GM12878 (cell line): ENCODE measurements at regions not wholly inside any gene's neighbourhood (a gene's known extent, or its start where the extent isn't known, plus 50 kb on each side); places are given as distances from the start of the nearest gene placed in this dataset.

Experiments used
- ATAC-seq: fragments of 200-7000 bp; cut with Tn5 transposase; 3 replicates; pipeline ENCODE4 v1.9.1; 2020; ENCODE audit warnings: mild to moderate bottlenecking, moderate library complexity
- BruUV-seq: library from RNA; stranded (reverse); fragments of 400-500 nt; replicated peaks from 2 replicates; lab custom pipeline; 2021; lab: Mats Ljungman, UMichigan
- CTCF ChIA-PET: fragments of 300-600 bp; sonication (Branson Sonifier 250); formaldehyde crosslinking; extraction: SDS; loops from one replicate; lab custom pipeline; 2021; ENCODE audit warnings: inconsistent platforms; lab: Yijun Ruan, JAX
- POLR2A ChIA-PET: fragments of 350-600 bp; formaldehyde crosslinking; extraction: SDS; loops from one replicate; lab custom pipeline; 2021; ENCODE audit warnings: inconsistent platforms; lab: Charles Lee
- RAD21 ChIA-PET: fragments of 300-600 bp; sonication (Branson Sonifier 250); formaldehyde crosslinking; loops from one replicate; lab custom pipeline; 2023; ENCODE audit warnings: antibody characterized with exemption; ENCODE audit not compliant: unreplicated experiment; lab: Charles Lee
- SMC1A ChIA-PET: fragments of 300-600 bp; sonication (Branson Sonifier 250); formaldehyde crosslinking; loops from one replicate; lab custom pipeline; 2023; ENCODE audit not compliant: unreplicated experiment, uncharacterized antibody; lab: Charles Lee
- DNase-seq: peaks from one replicate; pipeline ENCODE4 v3.0.0-alpha.2; 2011; ENCODE audit warnings: low read depth, low spot score
- FAIRE-seq: peaks from 3 replicates; lab custom pipeline; 2011; peaks lifted over from hg19 to GRCh38; lab: Jason Lieb, UNC
- H2AFZ ChIP-seq: 2 replicates; pipeline ENCODE4 v1.6.0; 2011; ENCODE audit warnings: low read depth, low read length, control low read depth; ENCODE audit not compliant: control insufficient read depth
- H3K27ac ChIP-seq: 2 replicates; pipeline ENCODE4 v1.5.1; 2011; ENCODE audit warnings: control low read depth; ENCODE audit not compliant: control insufficient read depth, insufficient read depth
- H3K27me3 ChIP-seq, 2 experiments: replicated peaks in 1 of 2; 2 replicates each; pipeline versions ENCODE4 v1.6.0 to v1.6.1; 2011; ENCODE audit warnings: low read length in 1 of 2; ENCODE audit not compliant: control insufficient read depth in 2 of 2, insufficient read depth in 2 of 2
- H3K36me3 ChIP-seq, 2 experiments: 2 replicates each; pipeline ENCODE4 v1.5.1; 2011; ENCODE audit warnings: low read length in 1 of 2; ENCODE audit not compliant: control insufficient read depth in 2 of 2, insufficient read depth in 2 of 2
- H3K4me1 ChIP-seq: 2 replicates; pipeline ENCODE4 v1.6.1; 2011; ENCODE audit warnings: mild to moderate bottlenecking, low read length, moderate library complexity, mixed read lengths; ENCODE audit not compliant: control insufficient read depth, insufficient read depth
- H3K4me2 ChIP-seq: 2 replicates; pipeline ENCODE4 v1.6.0; 2011; ENCODE audit warnings: control low read depth; ENCODE audit not compliant: control insufficient read depth, insufficient read depth
- H3K4me3 ChIP-seq: fragments of 200-600 bp; sonication (generic); 2 replicates; pipeline ENCODE4 v1.5.1; 2016
- H3K79me2 ChIP-seq: 2 replicates; pipeline ENCODE4 v1.6.0; 2011; ENCODE audit warnings: low read length; ENCODE audit not compliant: control insufficient read depth, insufficient read depth
- H3K9ac ChIP-seq: 2 replicates; pipeline ENCODE4 v1.8.0; 2011; ENCODE audit warnings: low read length, control low read depth, mixed read lengths; ENCODE audit not compliant: control insufficient read depth, insufficient read depth
- H3K9me3 ChIP-seq: replicated peaks from 3 replicates; pipeline ENCODE4 v1.5.1; 2011; ENCODE audit warnings: mild to moderate bottlenecking, low read length; ENCODE audit not compliant: control insufficient read depth, insufficient read depth
- H4K20me1 ChIP-seq: 2 replicates; pipeline ENCODE4 v1.6.0; 2011; ENCODE audit not compliant: control insufficient read depth, insufficient read depth
- CHD1 ChIP-seq: IDR thresholded peaks from 2 replicates; pipeline ENCODE4 v1.6.1; 2012; ENCODE audit warnings: low read depth, low read length, improper control_type of control experiment
- E2F4 ChIP-seq: IDR thresholded peaks from 2 replicates; pipeline ENCODE4 v1.6.1; 2012; ENCODE audit warnings: low read depth, low read length, improper control_type of control experiment
- GABPA ChIP-seq: IDR thresholded peaks from 2 replicates; pipeline ENCODE4 v1.6.1; 2014; ENCODE audit warnings: antibody characterized with exemption, low read depth, mild to moderate bottlenecking, inconsistent platforms
- IKZF2 ChIP-seq, 2 experiments: fragments of 450-650 bp; IDR thresholded peaks; 2 replicates each; pipeline ENCODE4 v1.6.1; 2017; ENCODE audit warnings: mild to moderate bottlenecking in 2 of 2, moderate library complexity in 2 of 2
- KAT2A ChIP-seq: conservative IDR thresholded peaks from 2 replicates; pipeline ENCODE4 v1.6.1; 2011; ENCODE audit warnings: low read depth, low read length; ENCODE audit not compliant: control insufficient read depth
- KLF5 ChIP-seq: fragments of 450-650 bp; IDR thresholded peaks from 2 replicates; pipeline ENCODE4 v1.6.1; 2014; ENCODE audit warnings: mild to moderate bottlenecking; ENCODE audit not compliant: partially characterized antibody
- MXI1 ChIP-seq: fragments of 150-350 bp; IDR thresholded peaks from 2 replicates; pipeline ENCODE4 v1.6.1; 2011; ENCODE audit warnings: low read depth, mild to moderate bottlenecking, inconsistent platforms, low read length, improper control_type of control experiment
- MYC ChIP-seq: IDR thresholded peaks from 2 replicates; pipeline ENCODE4 v1.6.1; 2011; ENCODE audit warnings: mild to moderate bottlenecking, low read length, moderate library complexity, inconsistent platforms; ENCODE audit not compliant: insufficient read depth, insufficient replicate concordance, insufficient read length, severe bottlenecking
- NFYA ChIP-seq: IDR thresholded peaks from 2 replicates; pipeline ENCODE4 v1.6.1; 2011; ENCODE audit warnings: low read depth, mild to moderate bottlenecking, low read length, improper control_type of control experiment, borderline replicate concordance
- PAX5 ChIP-seq: IDR thresholded peaks from 2 replicates; pipeline ENCODE4 v1.6.1; 2011; ENCODE audit warnings: low read depth, low read length, borderline replicate concordance
- PML ChIP-seq: IDR thresholded peaks from 2 replicates; pipeline ENCODE4 v1.6.1; 2012; ENCODE audit warnings: low read length, inconsistent platforms
- POLR2AphosphoS2 ChIP-seq: IDR thresholded peaks from 2 replicates; pipeline ENCODE4 v1.6.1; 2011; ENCODE audit warnings: low read depth, mild to moderate bottlenecking, low read length, improper control_type of control experiment, moderate library complexity
- SMAD1 ChIP-seq: fragments of 450-650 bp; IDR thresholded peaks from 2 replicates; pipeline ENCODE4 v1.6.1; 2018; ENCODE audit warnings: mild to moderate bottlenecking, low read depth; ENCODE audit not compliant: partially characterized antibody
- TAF1 ChIP-seq: IDR thresholded peaks from 2 replicates; pipeline ENCODE4 v1.6.1; 2011; ENCODE audit warnings: mild to moderate bottlenecking, low read depth, low read length, borderline replicate concordance
- TCF12 ChIP-seq: IDR thresholded peaks from 2 replicates; pipeline ENCODE4 v1.6.1; 2011; ENCODE audit warnings: low read depth, mild to moderate bottlenecking, low read length
- ZNF24 ChIP-seq: fragments of 450-650 bp; IDR thresholded peaks from 2 replicates; pipeline ENCODE4 v1.6.1; 2017; ENCODE audit warnings: antibody characterized with exemption, mild to moderate bottlenecking
- WGBS: methylation state at CpG from one replicate; pipeline ENCODE4 v1.1.6; 2016; ENCODE audit warnings: low lambda C conversion rate; ENCODE audit not compliant: insufficient replicate concordance, insufficient coverage; ENCODE audit errors: missing lambda C conversion rate; 5-methylcytosine and 5-hydroxymethylcytosine counted together
- in situ Hi-C: fragments of 300-500 bp; cut with MboI; formaldehyde crosslinking; loops from 9 replicates; pipeline ENCODE4 v1.14.3; 2018; ENCODE audit warnings: mixed read lengths
- intact Hi-C: fragments of 100-400 bp; cut with micrococcal nuclease; formaldehyde crosslinking; loops from one replicate; pipeline ENCODE4 v1.14.2; 2022; ENCODE audit not compliant: unreplicated experiment

- Histone ChIP-seq H3K9ac (no peak overlapping the region), H3K36me3 (no peaks in the 10 kb centered on the region), H4K20me1 (no peaks in the 10 kb centered on the region)
- RAD21 ChIA-PET, result no interaction called here
- no TSS peak for BruUV-seq
- POLR2A ChIA-PET, result interaction anchor here (0.7 kb wide), 1 partner anchor 800 kb away, joined by 4 read pairs; no protein-coding TSS in a partner anchor
- no peak for ATAC-seq
- TF ChIP-seq TAF1 (no peak), PAX5 (no peak), NFYA (no peak), MXI1 (no peak), E2F4 (no peak), PML (no peak), SMAD1 (no peak)
- TF ChIP-seq, all 136 proteins: peak for 0
- 50% methylated on average over 2 of the region's 2 CpGs for WGBS
- no peak overlapping the region for H2AFZ ChIP-seq
- H3K79me2 ChIP-seq, result no peaks in the 10 kb centered on the region
- H3K4me1 ChIP-seq, result no peaks in the 10 kb centered on the region
- ChIA-PET SMC1A (no interaction called here), CTCF (no interaction called here)
- in situ Hi-C loops (no loop called here), intact Hi-C loops (no loop called here)
- DNase-seq, result no peak
- no peak for FAIRE-seq
- H3K4me2 ChIP-seq, result no peak overlapping the region
- H3K9me3 ChIP-seq, result no peaks in the 10 kb centered on the region
- no peak overlapping the region for H3K27ac ChIP-seq
- H3K4me3 ChIP-seq, result no peak overlapping the region
- no peaks in the 10 kb centered on the region for H3K27me3 ChIP-seq
These were observed 242.7 kb downstream of the PPP1R2C start for GRCh38 chrX:42535233-42535632.

GRCh38 chrX:42533761-42534160 is 244.2 kb downstream of the PPP1R2C start:
- TF ChIP-seq CHD1, result no peak
- no peak for TF ChIP-seq TCF12
- TF ChIP-seq GABPA, result no peak
- TF ChIP-seq KLF5, result no peak
- TF ChIP-seq ZNF24, result no peak
- TF ChIP-seq POLR2AphosphoS2, result no peak
- no peak for TF ChIP-seq KAT2A
- TF ChIP-seq MYC, result no peak
- no peak for TF ChIP-seq IKZF2 (IDR thresholded peaks at IDR 0.05)
- no peaks in the 10 kb centered on the region for H3K79me2 ChIP-seq
- RAD21 ChIA-PET, result no interaction called here
- H3K4me1 ChIP-seq, result no peaks in the 10 kb centered on the region
- no peaks in the 10 kb centered on the region for H3K27me3 ChIP-seq
- CTCF ChIA-PET, result no interaction called here
- no peaks in the 10 kb centered on the region for H3K9me3 ChIP-seq
- intact Hi-C loops (no loop called here), in situ Hi-C loops (no loop called here)
- no peak overlapping the region for H3K9ac ChIP-seq
- SMC1A ChIA-PET, result interaction anchor here (1.0 kb wide), 1 partner anchor 9 kb away, joined by 4 read pairs; no protein-coding TSS in a partner anchor
- POLR2A ChIA-PET, result no interaction called here
- no peak overlapping the region for H2AFZ ChIP-seq
- no peaks in the 10 kb centered on the region for H4K20me1 ChIP-seq
- BruUV-seq, result no TSS peak
- H3K27ac ChIP-seq, result no peak overlapping the region
- no peak overlapping the region for H3K4me3 ChIP-seq
- FAIRE-seq (no peak), ATAC-seq (no peak), DNase-seq (no peak)
- no peaks in the 10 kb centered on the region for H3K36me3 ChIP-seq
- no peak overlapping the region for H3K4me2 ChIP-seq
- 2% methylated on average over 2 of the region's 2 CpGs for WGBS
